HG03095 (cell line): ENCODE measurements at regions not wholly inside any gene's neighbourhood (a gene's known extent, or its start where the extent isn't known, plus 50 kb on each side); places are given as distances from the start of the nearest gene placed in this dataset.
"Not testable (repeated sequence)": the region's sequence is repeated elsewhere in the genome, so short reads cannot be mapped to it uniquely, and the experiment has no call there.

Experiments used
- ATAC-seq: cut with Tn5 transposase; IDR thresholded peaks from one replicate; pipeline ENCODE4 v1.9.1; 2021; ENCODE audit warnings: moderate library complexity; ENCODE audit not compliant: unreplicated experiment

DNA sequence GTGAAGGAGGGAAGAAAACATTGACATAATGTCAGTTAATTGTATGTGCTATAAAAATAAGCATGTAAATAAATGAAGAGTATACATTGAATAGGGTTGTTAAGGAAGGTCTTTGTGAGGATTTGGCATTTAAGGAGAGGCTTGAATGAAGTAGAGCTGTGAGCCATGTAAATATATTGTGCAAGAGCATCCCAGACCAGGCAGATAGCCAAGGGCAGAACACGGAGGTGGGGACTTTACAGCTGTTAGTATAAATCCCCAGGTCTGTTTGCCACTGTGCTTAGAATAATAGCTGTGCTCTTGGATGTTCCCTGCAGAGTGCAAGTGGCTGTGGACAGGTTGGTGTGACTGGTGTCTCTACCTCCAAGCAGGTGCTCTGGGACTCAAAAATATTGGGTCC lies 211.7 kb downstream of the LRRC70 start:
- ATAC-seq, result no peak

DNA sequence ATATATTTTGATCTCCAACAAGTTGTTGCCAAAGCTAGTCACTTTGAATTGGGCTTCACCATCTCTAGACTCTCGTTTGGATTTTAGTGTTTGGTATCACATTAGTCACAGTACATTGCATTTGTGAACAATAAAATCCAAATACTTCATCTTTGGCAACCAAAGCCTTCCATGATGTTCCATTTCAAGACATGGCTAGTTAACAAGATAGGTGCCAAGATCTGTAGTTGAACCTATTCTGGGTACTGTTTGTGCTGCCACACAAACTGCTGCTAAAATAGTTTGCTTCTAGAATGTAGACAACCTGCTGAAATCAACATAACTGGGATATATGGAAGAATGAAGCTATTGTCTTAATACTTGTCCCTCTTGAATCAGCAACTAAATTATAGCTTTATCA lies 207.5 kb downstream of the LRRC70 start:
- ATAC-seq, result no peak

DNA sequence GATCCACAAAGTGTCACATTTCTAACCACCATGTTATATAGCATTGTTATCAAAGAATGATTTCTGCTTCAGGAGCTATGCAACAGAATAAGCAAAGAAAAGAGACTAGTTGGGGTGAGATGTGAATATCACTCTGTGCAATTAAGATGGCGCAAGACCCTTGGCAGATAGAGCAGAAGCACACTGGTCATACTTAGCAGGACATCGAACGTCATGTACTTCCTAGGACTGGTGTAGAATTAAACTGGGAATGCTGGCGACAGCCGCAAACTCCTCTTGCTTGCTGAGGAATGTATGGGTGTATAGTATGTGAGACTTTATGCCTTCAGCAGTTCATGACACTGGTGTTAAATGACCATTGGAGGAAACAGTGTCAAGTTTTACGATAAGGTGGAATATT lies 207.0 kb downstream of the LRRC70 start:
- ATAC-seq, result no peak

- no peak for ATAC-seq
These were observed 204.9 kb downstream of the LRRC70 start for GRCh38 chr5:62783374-62784057.

GRCh38 chr5:62780888-62781287 lies 202.3 kb downstream of the LRRC70 start:
- ATAC-seq, result no peak

GRCh38 chr5:62780230-62780629 lies 201.6 kb downstream of the LRRC70 start:
- no peak for ATAC-seq

GRCh38 chr5:62779010-62779422 lies 200.4 kb downstream of the LRRC70 start:
- ATAC-seq, result no peak

GRCh38 chr5:62778316-62779009 lies 199.8 kb downstream of the LRRC70 start:
- no peak for ATAC-seq

- not testable (repeated sequence) for ATAC-seq
These were observed 198.5 kb downstream of the LRRC70 start for GRCh38 chr5:62777081-62777480.

- not testable (repeated sequence) for ATAC-seq
These were observed 198.0 kb downstream of the LRRC70 start for GRCh38 chr5:62776592-62776991.

DNA sequence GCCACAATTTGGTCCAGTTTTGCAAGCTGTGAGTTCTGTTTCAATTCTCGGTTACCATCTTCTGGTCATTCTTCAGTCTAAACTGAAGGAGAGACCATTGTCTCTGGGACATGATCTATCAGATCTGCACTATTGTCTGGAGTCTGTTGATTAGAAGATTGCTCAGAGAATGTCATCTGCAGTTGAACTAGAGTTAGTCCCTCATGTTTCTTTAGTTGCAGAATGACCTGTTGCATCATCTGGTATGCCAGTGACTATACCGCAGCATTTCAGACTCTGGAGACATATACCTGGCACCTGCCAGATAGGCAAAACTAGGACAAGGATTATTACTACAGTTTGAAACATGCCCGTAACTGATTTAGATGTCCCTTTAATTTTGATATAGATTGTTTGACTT lies 194.8 kb downstream of the LRRC70 start:
- no peak for ATAC-seq

DNA sequence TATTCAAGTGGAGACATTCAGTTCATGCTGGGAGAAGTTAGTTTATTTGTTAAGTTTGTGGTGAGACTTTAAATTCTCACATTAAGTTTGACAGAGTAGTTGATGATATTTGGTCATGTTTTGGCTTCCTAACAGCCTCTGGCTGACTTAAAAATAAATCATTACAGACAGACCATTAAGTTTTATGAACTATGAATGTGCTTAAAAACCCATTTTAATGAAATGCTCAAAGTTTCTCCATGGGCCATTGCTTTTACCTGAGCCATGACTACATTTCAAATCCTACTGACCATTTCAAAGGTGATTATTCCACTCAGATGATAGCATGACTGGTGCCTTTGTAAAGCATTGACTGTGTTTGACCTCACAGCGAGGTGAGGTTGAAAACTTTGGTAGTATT lies 192.7 kb downstream of the LRRC70 start:
- no peak for ATAC-seq

GRCh38 chr5:62767650-62768049 lies 189.0 kb downstream of the LRRC70 start:
- no peak for ATAC-seq

DNA sequence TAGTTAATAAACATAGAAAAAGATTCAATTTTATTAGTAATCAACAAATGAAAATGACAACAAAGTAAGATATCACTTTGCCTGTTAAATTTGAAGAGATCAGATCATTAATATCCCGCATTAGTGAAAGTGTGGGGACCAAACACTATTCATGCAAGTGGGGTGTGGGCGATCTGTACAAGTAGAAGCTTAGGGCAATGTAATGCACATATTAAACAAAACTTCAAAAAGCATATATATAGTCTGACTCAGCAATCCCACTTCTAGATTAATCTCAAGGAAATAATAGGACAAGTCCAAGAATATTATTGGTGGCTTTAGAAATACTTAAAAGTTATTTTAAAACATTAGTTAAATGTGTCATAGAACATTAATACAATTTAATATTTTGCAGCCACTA lies 188.5 kb downstream of the LRRC70 start:
- no peak for ATAC-seq

DNA sequence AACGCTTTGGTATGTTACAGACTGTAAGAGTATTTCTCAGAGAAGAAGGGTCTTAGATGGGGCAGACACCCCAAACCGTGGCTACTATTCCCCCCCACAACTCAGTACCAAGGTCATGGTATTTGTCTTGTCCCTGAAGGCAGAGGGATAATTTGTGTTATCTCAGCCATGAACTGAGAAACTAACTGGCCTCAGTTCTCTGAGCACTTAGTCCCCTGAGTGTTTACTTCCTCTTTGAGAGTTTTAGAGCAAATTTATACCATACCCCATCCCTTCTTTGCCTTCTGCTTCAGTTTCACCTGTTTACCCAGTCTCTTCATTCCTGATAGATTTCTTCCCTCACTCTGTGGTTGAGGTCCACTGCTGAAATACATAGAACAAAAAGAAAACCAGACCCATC lies 183.9 kb downstream of the LRRC70 start:
- ATAC-seq, result no peak

GRCh38 chr5:62757686-62758085 lies 179.1 kb downstream of the LRRC70 start:
- not testable (repeated sequence) for ATAC-seq

DNA sequence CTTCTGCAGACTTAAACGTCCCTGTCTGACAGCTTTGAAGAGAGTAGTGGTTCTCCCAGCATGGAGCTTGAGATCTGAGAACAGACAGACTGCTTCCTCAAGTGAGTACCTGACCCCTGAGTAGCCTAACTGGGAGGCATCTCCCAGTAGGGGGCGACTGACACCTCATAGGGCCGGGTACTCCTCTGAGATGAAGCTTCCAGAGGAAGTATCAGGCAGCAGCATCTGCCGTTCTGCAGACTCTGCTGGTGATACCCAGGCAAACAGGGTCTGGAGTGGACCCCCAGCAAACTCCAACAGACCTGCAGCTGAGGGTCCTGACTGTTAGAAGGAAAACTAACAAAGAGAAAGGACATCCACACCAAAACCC lies 174.4 kb downstream of the LRRC70 start:
- not testable (repeated sequence) for ATAC-seq

DNA sequence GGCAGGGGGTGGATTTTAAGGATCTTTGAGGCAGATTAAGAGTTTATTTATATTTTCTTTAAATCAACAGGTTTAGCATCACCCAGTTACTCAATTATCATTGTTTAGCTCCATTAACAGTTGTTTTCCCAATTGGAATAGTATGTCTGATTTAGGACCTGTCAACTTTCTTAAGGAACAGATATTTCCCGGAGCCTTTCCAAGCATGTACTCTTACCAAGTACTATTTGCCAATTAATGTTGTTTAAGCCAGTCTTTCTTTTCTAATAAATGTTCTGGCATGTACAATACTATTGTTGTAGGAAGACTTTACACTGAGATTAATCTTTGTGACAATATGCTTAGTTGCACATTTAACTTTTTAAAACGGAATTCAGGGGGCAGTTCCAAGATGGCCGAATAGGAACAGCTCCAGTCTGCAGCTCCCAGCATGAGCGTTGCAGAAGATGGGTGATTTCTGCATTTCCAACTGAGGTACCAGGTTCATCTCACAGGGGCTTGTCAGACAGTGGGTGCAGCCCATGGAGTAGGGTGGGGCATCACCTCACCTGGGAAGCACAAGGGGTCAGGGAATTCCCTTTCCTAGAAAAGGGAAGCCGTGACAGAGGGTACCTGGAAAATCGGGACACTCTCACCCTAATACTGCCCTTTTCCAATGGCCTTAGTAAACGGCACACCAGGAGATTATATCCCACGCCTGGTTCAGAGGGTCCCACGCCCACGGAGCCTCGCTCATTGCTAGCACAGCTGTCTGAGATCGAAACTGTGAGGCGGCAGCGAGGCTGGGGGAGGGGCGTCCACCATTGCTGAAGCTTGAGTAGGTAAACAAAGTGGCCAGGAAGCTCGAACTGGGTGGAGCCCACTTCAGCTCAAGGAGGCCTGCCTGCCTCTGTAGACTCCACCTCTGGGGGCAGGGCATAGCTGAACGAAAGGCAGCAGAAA lies 173.7 kb downstream of the LRRC70 start:
- not testable (repeated sequence) for ATAC-seq

GRCh38 chr5:62742207-62742606 lies 163.6 kb downstream of the LRRC70 start:
- no peak for ATAC-seq

DNA sequence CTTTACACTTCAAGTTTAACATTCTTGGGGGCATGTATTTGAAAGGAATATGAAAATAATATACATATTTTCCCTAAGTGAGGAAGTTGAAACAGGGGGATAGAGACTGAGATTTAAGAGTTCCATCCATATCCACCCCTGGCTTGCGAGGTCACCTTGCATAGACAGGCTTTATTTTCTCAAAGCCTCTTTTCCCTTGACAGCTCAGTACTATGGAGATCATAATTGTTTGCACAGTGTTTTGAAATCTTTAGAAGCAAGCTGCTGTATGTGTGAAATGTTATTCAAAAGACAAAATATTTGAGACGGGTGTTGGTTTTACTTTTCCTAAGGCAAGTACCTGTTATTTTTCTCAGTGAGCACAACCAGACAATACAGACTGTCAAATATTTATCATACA lies 163.1 kb downstream of the LRRC70 start:
- no peak for ATAC-seq

GRCh38 chr5:62737766-62738165 lies 159.1 kb downstream of the LRRC70 start:
- no peak for ATAC-seq

GRCh38 chr5:62732677-62733121 lies 154.1 kb downstream of the LRRC70 start:
- no peak for ATAC-seq
